ENCODE measurements at regions not wholly inside any gene's neighbourhood (a gene's known extent, or its start where the extent isn't known, plus 50 kb on each side); places are given as distances from the start of the nearest gene placed in this dataset.
"Not testable (repeated sequence)": the region's sequence is repeated elsewhere in the genome, so short reads cannot be mapped to it uniquely, and the experiment has no call there.

DNA sequence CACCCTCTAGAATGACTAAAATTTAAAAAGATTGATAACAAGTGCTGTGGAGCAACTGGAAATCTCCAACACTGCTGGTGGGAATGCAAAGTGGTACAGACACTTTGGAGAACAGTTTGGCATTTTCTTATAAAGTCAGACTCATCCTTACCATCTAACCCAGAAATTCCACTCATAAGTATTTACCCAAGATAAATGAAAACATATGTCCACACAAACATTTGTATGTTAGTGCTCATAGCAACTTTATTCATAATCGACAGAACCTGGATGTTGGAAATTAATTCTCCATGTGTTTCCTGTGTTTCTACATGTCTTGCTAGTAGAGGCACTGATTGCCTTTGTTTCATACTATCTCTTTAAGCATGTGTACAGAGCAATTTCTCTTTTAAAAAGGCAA lies 282.4 kb downstream of the AHR start:
- TF ChIP-seq, protein P1, sequence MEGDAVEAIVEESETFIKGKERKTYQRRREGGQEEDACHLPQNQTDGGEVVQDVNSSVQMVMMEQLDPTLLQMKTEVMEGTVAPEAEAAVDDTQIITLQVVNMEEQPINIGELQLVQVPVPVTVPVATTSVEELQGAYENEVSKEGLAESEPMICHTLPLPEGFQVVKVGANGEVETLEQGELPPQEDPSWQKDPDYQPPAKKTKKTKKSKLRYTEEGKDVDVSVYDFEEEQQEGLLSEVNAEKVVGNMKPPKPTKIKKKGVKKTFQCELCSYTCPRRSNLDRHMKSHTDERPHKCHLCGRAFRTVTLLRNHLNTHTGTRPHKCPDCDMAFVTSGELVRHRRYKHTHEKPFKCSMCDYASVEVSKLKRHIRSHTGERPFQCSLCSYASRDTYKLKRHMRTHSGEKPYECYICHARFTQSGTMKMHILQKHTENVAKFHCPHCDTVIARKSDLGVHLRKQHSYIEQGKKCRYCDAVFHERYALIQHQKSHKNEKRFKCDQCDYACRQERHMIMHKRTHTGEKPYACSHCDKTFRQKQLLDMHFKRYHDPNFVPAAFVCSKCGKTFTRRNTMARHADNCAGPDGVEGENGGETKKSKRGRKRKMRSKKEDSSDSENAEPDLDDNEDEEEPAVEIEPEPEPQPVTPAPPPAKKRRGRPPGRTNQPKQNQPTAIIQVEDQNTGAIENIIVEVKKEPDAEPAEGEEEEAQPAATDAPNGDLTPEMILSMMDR (IDR thresholded peaks at IDR 0.05): no peak
- TF ChIP-seq POLR2AphosphoS5 (IDR thresholded peaks at IDR 0.05) (no peak), EP300 (IDR thresholded peaks at IDR 0.05; ENCODE audit: low read depth) (no peak), POLR2A (IDR thresholded peaks at IDR 0.05) (no peak)
- Histone ChIP-seq H3K9me3 (peaks cover 0 to 3% of the 10 kb centered on the region in 2 donors), H3K27ac (no peak overlapping the region), H3K4me1 (no peaks in the 10 kb centered on the region), H3K4me3 (no peak overlapping the region), H3K27me3 (no peaks in the 10 kb centered on the region), H3K36me3 (no peaks in the 10 kb centered on the region)
- WGBS, 2 donors (ENCODE audit: low coverage in 1 of 2): 83 to 95% methylated on average over 1 of the region's 1 CpG
- no peak for DNase-seq
- intact Hi-C loops (cut with DNase I; ENCODE audit: low total_unique reads): no loop called here
- in situ Hi-C loops (cut with MboI; ENCODE audit: low pct_ligation_motif_present in 1 of 4, low pct_unique_long_range_greater_than_20kb in 1 of 4, low sequenced_read_pairs in 3 of 4): no loop called here

DNA sequence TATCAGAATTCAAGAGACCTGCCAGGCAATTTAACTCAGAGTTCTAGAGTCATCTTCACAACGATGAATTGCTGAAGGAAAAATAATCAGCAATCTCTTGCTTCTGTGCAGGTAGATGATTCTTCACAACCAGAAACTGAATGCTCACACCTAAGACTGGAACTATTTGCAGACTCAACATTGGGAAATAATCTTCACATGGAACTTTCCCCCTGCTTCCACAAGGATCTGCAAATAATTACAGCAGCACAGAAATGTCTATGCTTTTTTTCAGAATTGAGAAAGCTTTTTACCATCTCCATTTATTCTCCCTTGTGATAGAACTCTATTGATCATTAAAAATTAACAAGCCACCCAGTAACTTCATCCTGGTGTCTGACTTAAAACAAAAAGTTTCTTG lies 282.8 kb downstream of the AHR start:
- intact Hi-C loops (cut with DNase I; ENCODE audit: low total_unique reads) (no loop called here), in situ Hi-C loops (cut with MboI; ENCODE audit: low pct_ligation_motif_present in 1 of 4, low pct_unique_long_range_greater_than_20kb in 1 of 4, low sequenced_read_pairs in 3 of 4) (no loop called here)
- no peak for DNase-seq
- Histone ChIP-seq H3K4me3 (no peak overlapping the region), H3K36me3 (no peaks in the 10 kb centered on the region), H3K9me3 (peaks cover 0 to 3% of the 10 kb centered on the region in 2 donors), H3K27me3 (no peaks in the 10 kb centered on the region), H3K4me1 (no peaks in the 10 kb centered on the region), H3K27ac (no peak overlapping the region)
- TF ChIP-seq POLR2AphosphoS5 (IDR thresholded peaks at IDR 0.05): no peak
- TF ChIP-seq EP300 (IDR thresholded peaks at IDR 0.05; ENCODE audit: low read depth): no peak
- TF ChIP-seq POLR2A (IDR thresholded peaks at IDR 0.05): no peak
- TF ChIP-seq, protein P1 (IDR thresholded peaks at IDR 0.05): no peak
- WGBS, 2 donors (ENCODE audit: low coverage in 1 of 2): 67% methylated on average over 1 of the region's 1 CpG; no CpG with 5 or more reads in 1 of the 2 donors

DNA sequence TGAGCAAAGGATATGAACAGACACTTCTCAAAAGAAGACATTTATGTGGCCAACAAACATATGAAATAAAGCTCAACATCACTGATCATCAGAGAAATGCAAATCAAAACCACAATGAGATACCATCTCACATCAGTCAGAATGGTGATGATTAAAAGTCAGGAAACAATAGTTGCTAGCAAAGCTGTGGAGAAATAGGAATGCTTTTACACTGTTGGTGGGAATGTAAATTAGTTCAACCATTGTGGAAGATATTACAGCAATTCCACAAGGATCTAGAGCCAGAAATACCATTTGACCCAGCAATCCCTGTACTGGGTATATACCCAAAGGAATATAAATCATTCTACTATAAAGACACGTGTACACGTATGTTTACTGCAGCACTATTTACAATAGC lies 284.2 kb downstream of the AHR start:
- 90 to 93% methylated on average over 2 of the region's 2 CpGs for WGBS, 2 donors (ENCODE audit: low coverage in 1 of 2)
- H3K4me1 ChIP-seq; H3K36me3 ChIP-seq; intact Hi-C loops (cut with DNase I; ENCODE audit: low total_unique reads); H3K27me3 ChIP-seq; H3K4me3 ChIP-seq; in situ Hi-C loops (cut with MboI; ENCODE audit: low pct_ligation_motif_present in 1 of 4, low pct_unique_long_range_greater_than_20kb in 1 of 4, low sequenced_read_pairs in 3 of 4); DNase-seq; H3K9me3 ChIP-seq; H3K27ac ChIP-seq: not testable (repeated sequence)

DNA sequence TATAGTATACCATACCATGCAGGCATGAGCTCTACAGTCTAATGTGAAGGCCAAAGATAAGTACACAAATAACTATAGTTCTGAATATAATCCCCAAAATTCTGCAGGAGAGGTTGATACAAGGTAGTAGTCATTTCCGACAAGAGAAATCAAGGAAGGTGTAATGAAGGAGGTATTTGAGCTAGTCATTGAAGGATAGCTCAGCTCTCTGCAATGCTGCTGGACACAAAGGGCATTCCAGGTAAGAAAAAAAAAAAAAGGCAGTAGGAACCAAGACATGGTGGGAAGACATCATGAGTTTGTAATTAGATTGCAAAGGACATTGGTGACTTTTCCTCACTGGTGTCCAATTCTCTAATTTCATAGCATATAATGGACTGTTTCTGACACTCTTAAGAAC lies 285.3 kb downstream of the AHR start:
- DNase-seq: no peak
- in situ Hi-C loops (cut with MboI; ENCODE audit: low pct_ligation_motif_present in 1 of 4, low pct_unique_long_range_greater_than_20kb in 1 of 4, low sequenced_read_pairs in 3 of 4): no loop called here
- Histone ChIP-seq H3K36me3 (no peaks in the 10 kb centered on the region), H3K27me3 (no peaks in the 10 kb centered on the region), H3K4me3 (no peak overlapping the region), H3K4me1 (no peaks in the 10 kb centered on the region), H3K27ac (no peak overlapping the region), H3K9me3 (no peaks in the 10 kb centered on the region)
- TF ChIP-seq, protein P1 (IDR thresholded peaks at IDR 0.05): no peak
- no peak for TF ChIP-seq EP300 (IDR thresholded peaks at IDR 0.05; ENCODE audit: low read depth)
- intact Hi-C loops (cut with DNase I; ENCODE audit: low total_unique reads): no loop called here
- 83 to 94% methylated on average over 1 of the region's 1 CpG for WGBS, 2 donors (ENCODE audit: low coverage in 1 of 2)

DNA sequence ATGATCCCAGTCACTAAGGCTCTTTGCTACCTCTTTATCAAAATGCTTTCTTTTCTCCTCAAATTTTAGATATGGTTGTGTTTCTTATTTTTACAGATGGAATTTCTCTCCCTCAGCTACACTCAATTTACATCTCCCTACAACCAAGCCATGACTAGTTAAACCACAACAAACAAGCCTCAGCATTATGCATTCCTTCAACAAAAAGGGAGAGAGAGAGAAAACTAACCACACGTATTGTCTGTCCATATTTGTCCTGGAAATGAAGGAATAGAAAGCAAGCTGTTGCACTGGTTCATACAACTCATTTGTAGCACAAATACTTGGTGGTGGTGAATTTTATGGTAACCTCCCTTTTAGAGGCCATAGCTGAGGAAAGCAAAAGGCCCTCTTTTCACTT lies 286.4 kb downstream of the AHR start:
- Histone ChIP-seq H3K27me3 (no peaks in the 10 kb centered on the region), H3K4me1 (no peaks in the 10 kb centered on the region), H3K4me3 (no peak overlapping the region), H3K27ac (no peak overlapping the region), H3K36me3 (no peaks in the 10 kb centered on the region), H3K9me3 (no peaks in the 10 kb centered on the region)
- intact Hi-C loops (cut with DNase I; ENCODE audit: low total_unique reads) (no loop called here), in situ Hi-C loops (cut with MboI; ENCODE audit: low pct_ligation_motif_present in 1 of 4, low pct_unique_long_range_greater_than_20kb in 1 of 4, low sequenced_read_pairs in 3 of 4) (no loop called here)
- DNase-seq: no peak
- TF ChIP-seq POLR2A (IDR thresholded peaks at IDR 0.05) (no peak), EP300 (IDR thresholded peaks at IDR 0.05; ENCODE audit: low read depth) (no peak), POLR2AphosphoS5 (IDR thresholded peaks at IDR 0.05) (no peak)
- TF ChIP-seq, protein P1 (IDR thresholded peaks at IDR 0.05): no peak
- 67 to 73% methylated on average over 1 of the region's 1 CpG for WGBS, 2 donors (ENCODE audit: low coverage in 1 of 2)
